ENCODE measurements at regions not wholly inside any gene's neighbourhood (a gene's known extent, or its start where the extent isn't known, plus 50 kb on each side); places are given as distances from the start of the nearest gene placed in this dataset.

- TF ChIP-seq CTCF (IDR thresholded peaks at IDR 0.05; ENCODE audit: low read depth, low read length) = no peak
- Histone ChIP-seq H3K4me2 (ENCODE audit: low read length) (no peak overlapping the region), H3K79me2 (ENCODE audit: low read length) (no peaks in the 10 kb centered on the region), H3K27ac (ENCODE audit: low read length) (no peak overlapping the region), H3K4me3 (ENCODE audit: low read length) (no peak overlapping the region), H3K27me3 (ENCODE audit: low read depth, low read length) (no peaks in the 10 kb centered on the region), H4K20me1 (ENCODE audit: insufficient read depth, low read length) (no peaks in the 10 kb centered on the region), H3K9me3 (ENCODE audit: insufficient read depth, low read length) (no peaks in the 10 kb centered on the region), H3K36me3 (replicated peaks; ENCODE audit: low read depth, low read length) (no peaks in the 10 kb centered on the region), H3K9ac (ENCODE audit: low read length) (no peak overlapping the region), H2AFZ (ENCODE audit: low read depth, low read length) (no peak overlapping the region), H3K4me1 (ENCODE audit: low read length) (peaks cover 8% of the 10 kb centered on the region)
These were observed 395.8 kb upstream of the PHF14 start for GRCh38 chr7:10577866-10578374.

- TF ChIP-seq CTCF (IDR thresholded peaks at IDR 0.05; ENCODE audit: low read depth, low read length) = no peak
- TF ChIP-seq EZH2phosphoT487 (IDR thresholded peaks at IDR 0.05; ENCODE audit: low read depth) = no peak
- no peaks in the 10 kb centered on the region for H3K36me3 ChIP-seq (replicated peaks; ENCODE audit: low read depth, low read length)
- H4K20me1 ChIP-seq (ENCODE audit: insufficient read depth, low read length) = no peaks in the 10 kb centered on the region
- H3K27me3 ChIP-seq (ENCODE audit: low read depth, low read length) = no peaks in the 10 kb centered on the region
- H3K4me1 ChIP-seq (ENCODE audit: low read length) = peaks cover 8% of the 10 kb centered on the region
- no peak overlapping the region for H3K4me3 ChIP-seq (ENCODE audit: low read length)
- no peaks in the 10 kb centered on the region for H3K79me2 ChIP-seq (ENCODE audit: low read length)
- H2AFZ ChIP-seq (ENCODE audit: low read depth, low read length) = no peak overlapping the region
- H3K4me2 ChIP-seq (ENCODE audit: low read length) = no peak overlapping the region
- no peak overlapping the region for H3K9ac ChIP-seq (ENCODE audit: low read length)
- H3K27ac ChIP-seq (ENCODE audit: low read length) = no peak overlapping the region
- no peaks in the 10 kb centered on the region for H3K9me3 ChIP-seq (ENCODE audit: insufficient read depth, low read length)
These were observed 394.1 kb upstream of the PHF14 start for GRCh38 chr7:10579561-10579960.

- Histone ChIP-seq H4K20me1 (ENCODE audit: insufficient read depth, low read length) (no peaks in the 10 kb centered on the region), H3K4me1 (ENCODE audit: low read length) (peaks cover 8% of the 10 kb centered on the region), H3K4me2 (ENCODE audit: low read length) (no peak overlapping the region), H3K9me3 (ENCODE audit: insufficient read depth, low read length) (no peaks in the 10 kb centered on the region), H3K36me3 (replicated peaks; ENCODE audit: low read depth, low read length) (no peaks in the 10 kb centered on the region), H2AFZ (ENCODE audit: low read depth, low read length) (no peak overlapping the region), H3K9ac (ENCODE audit: low read length) (no peak overlapping the region), H3K27ac (ENCODE audit: low read length) (no peak overlapping the region), H3K4me3 (ENCODE audit: low read length) (no peak overlapping the region), H3K79me2 (ENCODE audit: low read length) (no peaks in the 10 kb centered on the region), H3K27me3 (ENCODE audit: low read depth, low read length) (no peaks in the 10 kb centered on the region)
- TF ChIP-seq CTCF (IDR thresholded peaks at IDR 0.05; ENCODE audit: low read depth, low read length) (no peak), EZH2phosphoT487 (IDR thresholded peaks at IDR 0.05; ENCODE audit: low read depth) (no peak)
These were observed 388.8 kb upstream of the PHF14 start for GRCh38 chr7:10584886-10585285.

- H3K4me3 ChIP-seq (ENCODE audit: low read length) = no peak overlapping the region
- no peaks in the 10 kb centered on the region for H3K36me3 ChIP-seq (replicated peaks; ENCODE audit: low read depth, low read length)
- no peaks in the 10 kb centered on the region for H3K9me3 ChIP-seq (ENCODE audit: insufficient read depth, low read length)
- H4K20me1 ChIP-seq (ENCODE audit: insufficient read depth, low read length) = no peaks in the 10 kb centered on the region
- H3K4me2 ChIP-seq (ENCODE audit: low read length) = no peak overlapping the region
- H3K9ac ChIP-seq (ENCODE audit: low read length) = no peak overlapping the region
- H3K79me2 ChIP-seq (ENCODE audit: low read length) = no peaks in the 10 kb centered on the region
- TF ChIP-seq EZH2phosphoT487 (IDR thresholded peaks at IDR 0.05; ENCODE audit: low read depth) (no peak), CTCF (IDR thresholded peaks at IDR 0.05; ENCODE audit: low read depth, low read length) (no peak)
- H2AFZ ChIP-seq (ENCODE audit: low read depth, low read length) = no peak overlapping the region
- no peaks in the 10 kb centered on the region for H3K27me3 ChIP-seq (ENCODE audit: low read depth, low read length)
- H3K4me1 ChIP-seq (ENCODE audit: low read length) = no peaks in the 10 kb centered on the region
- H3K27ac ChIP-seq (ENCODE audit: low read length) = no peak overlapping the region
These were observed 385.6 kb upstream of the PHF14 start for GRCh38 chr7:10588084-10588483.

Data from OCI-LY3 (cell line).